AG08395 (cell line): ENCODE measurements at regions not wholly inside any gene's neighbourhood (a gene's known extent, or its start where the extent isn't known, plus 50 kb on each side); places are given as distances from the start of the nearest gene placed in this dataset.
"Not testable (repeated sequence)": the region's sequence is repeated elsewhere in the genome, so short reads cannot be mapped to it uniquely, and the experiment has no call there.

Source experiments
- DNase-seq: peaks from one replicate; pipeline ENCODE4 v3.0.0; 2012; ENCODE audit warnings: mixed read lengths, low spot score

GRCh38 chr15:26125664-26126063, 262.5 kb upstream of the ATP10A start:
- DNase-seq, result no peak

GRCh38 chr15:26119322-26119721, 256.2 kb upstream of the ATP10A start:
- no peak for DNase-seq

DNA sequence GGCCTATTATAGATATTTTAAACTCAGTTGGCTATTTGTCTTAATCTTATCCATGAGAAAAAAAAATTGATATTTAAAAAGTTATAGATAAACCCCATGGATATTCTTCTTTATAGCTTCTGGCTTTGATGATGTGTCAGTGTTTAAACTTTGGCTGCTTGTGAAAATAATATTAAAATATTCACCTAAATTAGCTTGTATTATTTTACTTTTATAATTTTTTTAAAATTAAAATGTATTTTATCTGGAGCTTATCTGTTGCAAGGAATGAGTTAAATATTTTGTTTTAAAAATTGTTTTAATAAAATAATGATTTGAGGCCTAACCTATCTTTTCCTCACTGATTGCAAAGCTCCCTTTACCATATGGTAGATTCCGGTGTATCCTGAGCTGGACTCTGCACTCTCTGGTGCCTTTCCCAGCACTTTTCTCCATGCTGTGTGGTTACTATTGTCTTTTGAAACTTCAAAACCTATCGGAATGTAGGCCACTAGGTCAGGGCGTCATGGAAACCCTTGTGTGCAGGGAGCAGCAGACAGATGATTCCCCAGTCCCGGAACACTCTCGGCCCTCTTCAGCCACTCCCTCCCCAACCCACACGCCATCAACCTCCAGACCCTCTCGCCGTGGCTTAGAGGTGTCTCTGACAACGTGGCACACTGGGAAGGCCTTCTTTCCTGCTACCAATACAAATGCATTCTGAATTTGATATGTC, 252.3 kb upstream of the ATP10A start:
- DNase-seq, result peak; percentile 57

DNA sequence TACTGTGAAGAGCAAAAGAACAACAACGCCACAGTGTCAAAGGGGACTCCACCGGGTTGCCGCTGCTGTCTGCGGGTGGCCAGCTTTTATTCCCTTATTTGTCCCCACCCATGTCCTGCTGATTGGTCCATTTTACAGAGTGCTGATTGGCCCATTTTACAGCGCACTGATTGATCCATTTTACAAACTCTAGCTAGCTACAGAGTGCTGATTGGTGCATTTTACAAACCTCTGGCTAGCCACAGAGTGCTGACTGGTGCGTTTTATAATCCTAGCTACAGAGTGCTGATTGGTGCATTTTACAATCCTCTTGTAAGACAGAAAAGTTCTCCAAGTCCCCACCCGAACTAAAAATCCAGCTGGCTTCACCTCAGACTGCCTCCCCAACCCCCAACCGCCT, 251.0 kb upstream of the ATP10A start:
- not testable (repeated sequence) for DNase-seq

- DNase-seq, result no peak
These were observed 250.2 kb upstream of the ATP10A start for GRCh38 chr15:26113296-26113695.

- DNase-seq, result no peak
These were observed 246.1 kb upstream of the ATP10A start for GRCh38 chr15:26109203-26109602.

GRCh38 chr15:26106556-26106955, 243.4 kb upstream of the ATP10A start:
- DNase-seq, result no peak

GRCh38 chr15:26103002-26103404, 239.9 kb upstream of the ATP10A start:
- DNase-seq, result peak; percentile 77

GRCh38 chr15:26102365-26102764, 239.2 kb upstream of the ATP10A start:
- DNase-seq, result no peak

DNA sequence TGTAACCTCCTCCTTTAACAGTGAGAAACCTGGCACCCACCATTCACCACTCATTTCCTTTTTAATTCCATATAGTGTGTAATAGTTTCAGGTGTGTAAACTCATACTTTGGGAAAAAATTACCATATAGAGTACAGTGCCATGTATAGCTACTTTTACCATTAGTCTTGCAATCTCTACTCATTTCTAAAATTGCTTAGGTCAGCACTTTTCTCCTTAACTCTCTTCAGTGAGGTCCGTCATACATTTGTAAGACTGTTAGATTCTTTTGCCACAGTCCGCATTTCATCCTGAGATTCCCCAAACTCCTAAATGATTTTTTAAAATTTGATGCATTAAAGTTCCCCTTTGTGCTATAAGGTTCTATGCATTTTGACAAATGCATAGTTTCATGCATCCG, 238.3 kb upstream of the ATP10A start:
- DNase-seq, result no peak

DNA sequence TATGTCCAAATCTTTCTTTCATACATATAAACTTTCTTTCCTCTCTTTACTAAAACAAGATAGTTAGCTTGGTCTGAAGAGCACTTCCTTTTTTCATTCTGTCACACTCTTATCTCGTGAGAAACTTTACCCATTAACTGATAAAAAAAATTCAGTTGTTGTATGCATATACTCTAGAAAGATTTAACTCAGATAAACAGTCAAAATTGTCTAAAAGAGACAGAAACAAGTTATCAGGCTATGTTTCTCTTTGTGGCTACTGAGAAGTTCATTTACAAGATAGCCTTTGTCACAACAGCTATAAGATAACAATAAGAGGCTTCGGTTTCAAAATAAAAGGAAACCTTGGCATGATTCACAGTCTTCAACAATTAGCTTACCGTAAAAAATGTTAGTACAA, 235.7 kb upstream of the ATP10A start:
- DNase-seq, result no peak

DNA sequence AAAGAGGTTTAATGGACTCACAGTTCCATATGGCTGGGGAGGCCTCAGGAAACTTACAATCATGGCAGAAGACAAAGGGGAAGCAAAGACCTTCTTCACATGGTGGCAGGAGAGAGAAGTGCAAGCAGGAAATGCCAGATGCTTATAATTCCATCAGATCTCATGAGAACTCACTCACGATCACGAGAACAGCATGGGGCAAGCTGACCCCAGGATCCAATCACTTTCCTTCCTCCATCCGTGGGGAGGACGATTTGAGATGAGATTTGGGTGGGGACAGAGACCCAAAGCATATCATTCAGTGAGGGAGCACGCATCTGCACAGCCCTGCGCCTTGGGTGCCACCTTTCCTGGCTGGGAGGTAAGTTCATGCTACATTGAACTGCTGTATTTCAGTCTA, 234.1 kb upstream of the ATP10A start:
- DNase-seq, result no peak

- no peak for DNase-seq
These were observed 233.5 kb upstream of the ATP10A start for GRCh38 chr15:26096581-26096980.

- DNase-seq, result no peak
These were observed 232.7 kb upstream of the ATP10A start for GRCh38 chr15:26095710-26096330.

GRCh38 chr15:26091184-26091583, 228.1 kb upstream of the ATP10A start:
- DNase-seq, result no peak

GRCh38 chr15:26087881-26088280, 224.8 kb upstream of the ATP10A start:
- no peak for DNase-seq

- peak; percentile 72 for DNase-seq
These were observed 224.3 kb upstream of the ATP10A start for GRCh38 chr15:26087395-26087794.

DNA sequence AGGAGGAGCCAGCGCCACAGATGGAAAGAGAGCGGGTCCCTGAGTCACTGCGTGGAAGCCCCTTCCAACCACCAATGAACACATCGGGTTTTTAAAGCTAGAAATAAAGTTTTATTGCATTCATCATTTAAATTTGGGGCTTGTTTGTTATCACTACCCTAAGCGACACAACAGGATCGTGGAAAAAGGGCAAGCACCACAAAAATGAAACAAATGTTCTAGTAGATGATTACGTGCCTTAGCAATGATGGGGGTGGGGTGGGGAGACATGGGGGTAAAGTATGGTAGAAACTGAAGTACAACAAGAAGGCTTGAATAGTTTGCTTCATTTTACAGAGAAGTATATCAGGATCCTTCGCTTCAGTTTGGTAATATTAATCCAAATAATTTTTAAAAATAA, 221.6 kb upstream of the ATP10A start:
- no peak for DNase-seq

GRCh38 chr15:26083896-26084295, 220.8 kb upstream of the ATP10A start:
- peak; percentile 28 for DNase-seq

GRCh38 chr15:26083457-26083856, 220.3 kb upstream of the ATP10A start:
- no peak for DNase-seq

DNA sequence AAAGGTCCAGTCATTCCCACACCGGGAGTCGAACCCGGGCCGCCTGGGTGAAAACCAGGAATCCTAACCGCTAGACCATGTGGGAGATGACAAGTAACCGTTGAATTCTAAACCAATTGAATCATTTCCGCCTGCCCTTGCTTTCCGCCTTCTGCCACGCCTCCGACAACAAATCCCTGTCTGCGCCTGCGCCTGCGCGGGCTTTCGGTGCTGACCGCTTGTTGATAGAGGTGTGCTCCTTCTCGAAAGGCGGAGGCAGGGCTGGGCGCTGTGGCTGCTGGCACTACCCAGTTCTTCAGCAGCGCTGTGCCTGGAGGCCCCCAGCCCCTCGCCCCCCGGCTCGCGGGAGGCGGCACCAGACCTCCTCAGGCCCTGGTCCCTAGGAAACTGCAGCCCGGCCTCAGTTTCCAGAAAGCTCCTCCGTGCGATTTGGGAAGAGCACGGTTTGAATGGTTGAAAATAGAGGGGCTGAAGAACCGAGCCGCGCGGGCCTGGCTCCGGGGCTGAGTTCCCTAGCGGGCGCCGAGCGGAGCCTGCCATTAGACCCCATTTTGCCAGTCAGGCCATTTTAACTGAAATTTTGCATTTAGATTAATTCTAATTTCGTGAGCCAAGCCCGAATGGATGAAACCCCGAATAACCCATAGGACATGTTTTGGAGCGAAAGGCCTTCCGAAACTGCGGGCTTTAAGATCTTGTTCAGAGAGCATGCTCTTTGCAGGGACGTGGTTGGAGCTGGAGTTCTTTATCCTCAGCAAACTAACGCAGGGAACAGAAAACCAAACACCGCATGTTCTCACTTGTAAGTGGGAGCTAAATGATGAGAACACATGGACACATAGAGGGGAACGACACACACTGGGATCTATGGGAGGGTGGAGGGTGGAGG, 219.3 kb upstream of the ATP10A start:
- DNase-seq, result peak; percentile 97

DNA sequence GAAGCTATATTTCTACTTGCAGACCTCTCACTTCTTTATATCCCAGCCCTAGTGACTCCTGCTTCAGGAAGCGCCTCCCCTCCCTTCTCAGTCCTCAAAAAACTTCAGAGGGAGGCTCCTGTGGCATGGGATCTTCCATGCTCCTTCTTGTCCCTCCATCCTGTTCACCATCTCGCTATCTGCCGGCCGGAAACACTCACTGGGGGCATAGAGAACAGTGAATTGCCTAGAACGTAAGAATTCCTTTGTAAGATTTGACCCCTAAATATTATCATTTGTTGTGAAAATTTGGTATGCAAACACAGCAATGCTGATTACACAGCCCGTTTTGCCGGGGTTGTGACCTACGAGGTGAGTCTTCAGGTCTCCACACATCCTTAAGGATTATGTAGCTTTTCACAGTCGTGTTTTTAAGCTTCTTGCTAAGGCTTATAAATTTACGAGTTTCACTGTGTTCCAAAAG, 218.7 kb upstream of the ATP10A start:
- DNase-seq, result no peak

DNA sequence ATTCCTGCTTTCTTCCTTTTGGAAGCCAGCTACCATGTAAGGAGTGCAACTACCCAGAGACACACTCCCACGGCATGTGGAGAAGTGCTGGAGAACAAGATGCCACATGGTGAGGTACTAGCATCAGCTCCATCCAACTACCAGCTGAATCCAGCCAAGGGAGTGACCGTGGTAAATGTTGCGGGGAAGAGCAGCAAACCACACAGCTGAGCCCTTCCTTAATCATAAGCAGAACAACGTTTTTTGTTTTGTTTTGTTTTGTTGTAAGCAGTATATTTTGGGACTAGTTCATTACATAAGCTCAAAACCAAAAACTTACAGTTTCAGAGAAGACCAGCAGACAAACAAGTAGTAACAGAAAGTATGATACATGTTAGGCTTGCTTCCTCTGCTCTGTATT, 212.6 kb upstream of the ATP10A start:
- DNase-seq, result no peak
